Breast epithelium (tissue), 4 donors: ENCODE measurements at regions not wholly inside any gene's neighbourhood (a gene's known extent, or its start where the extent isn't known, plus 50 kb on each side); places are given as distances from the start of the nearest gene placed in this dataset.
A peak's percentile ranks its signal among the peaks of the same experiment; 100 is the strongest.

Experiments used
- DNase-seq, 2 donors: peaks; one replicate each; pipeline ENCODE4 v3.0.0-alpha.2; 2019; ENCODE audit warnings: low spot score in 2 of 2
- H3K27ac ChIP-seq, 2 donors: fragments of 200-600 bp; sonication (generic) in 1 of 2; one replicate each; pipeline ENCODE4 v1.5.1; 2016 to 2019; ENCODE audit warnings: mild to moderate bottlenecking in 1 of 2
- H3K27me3 ChIP-seq, 2 donors: fragments of 200-600 bp; sonication (generic) in 1 of 2; one replicate each; pipeline versions ENCODE4 v1.5.1 to v1.6.0; 2017 to 2019; ENCODE audit warnings: control low read depth in 1 of 2, mild to moderate bottlenecking in 1 of 2
- H3K36me3 ChIP-seq: fragments of 200-600 bp; one replicate; pipeline ENCODE4 v1.5.1; 2019
- H3K4me1 ChIP-seq, 2 donors: fragments of 200-600 bp; sonication (generic); one replicate each; pipeline ENCODE4 v1.5.1; 2016 to 2019; ENCODE audit warnings: control low read depth in 1 of 2
- H3K4me3 ChIP-seq, 3 donors: fragments of 200-600 bp; sonication (generic); 1 replicate in 2 of 3; 2 replicates in 1 of 3; pipeline ENCODE4 v1.5.1; 2016 to 2019; ENCODE audit warnings: mild to moderate bottlenecking in 3 of 3, moderate library complexity in 2 of 3
- H3K9me3 ChIP-seq, 2 donors: fragments of 200-600 bp; sonication (generic) in 1 of 2; one replicate each; pipeline ENCODE4 v1.5.1; 2016 to 2019; ENCODE audit warnings: control low read depth in 1 of 2
- CTCF ChIP-seq, 3 donors: fragments of 450-650 bp; IDR thresholded peaks; one replicate each; pipeline ENCODE4 v1.5.1; 2016 to 2017; ENCODE audit warnings: antibody characterized with exemption in 3 of 3, mild to moderate bottlenecking in 3 of 3, moderate library complexity in 3 of 3
- POLR2A ChIP-seq: fragments of 450-650 bp; IDR thresholded peaks from one replicate; pipeline ENCODE4 v1.6.1; 2016; ENCODE audit warnings: antibody characterized with exemption, mild to moderate bottlenecking, moderate library complexity
- POLR2AphosphoS5 ChIP-seq, 3 donors: sonication (generic); formaldehyde crosslinking; IDR thresholded peaks; one replicate each; pipeline ENCODE4 v1.6.1; 2017; ENCODE audit warnings: antibody characterized with exemption in 3 of 3
- intact Hi-C: fragments of 100-400 bp; cut with DNase I; formaldehyde crosslinking; loops from one replicate; pipeline ENCODE4 v1.15.1; 2023; ENCODE audit warnings: low total_unique reads

GRCh38 chr1:72634946-72635345 is 352.6 kb upstream of the NEGR1 start:
- no peak for TF ChIP-seq POLR2A
- intact Hi-C loops, result no loop called here
- H3K36me3 ChIP-seq, result no peaks in the 10 kb centered on the region
- no peaks in the 10 kb centered on the region for H3K27me3 ChIP-seq
- no peak for DNase-seq
- H3K27ac ChIP-seq, result no peak overlapping the region
- H3K4me1 ChIP-seq, result no peaks in the 10 kb centered on the region
- H3K9me3 ChIP-seq, result no peaks in the 10 kb centered on the region
- no peak overlapping the region for H3K4me3 ChIP-seq

- intact Hi-C loops, result no loop called here
- H3K4me3 ChIP-seq, result no peak overlapping the region
- TF ChIP-seq POLR2AphosphoS5 (IDR thresholded peaks at IDR 0.05), result no peak
- DNase-seq, result no peak
- H3K36me3 ChIP-seq, result no peaks in the 10 kb centered on the region
- no peaks in the 10 kb centered on the region for H3K9me3 ChIP-seq
- no peaks in the 10 kb centered on the region for H3K4me1 ChIP-seq
- no peaks in the 10 kb centered on the region for H3K27me3 ChIP-seq
- no peak overlapping the region for H3K27ac ChIP-seq
Measured at GRCh38 chr1:72631449-72631848, 349.1 kb upstream of the NEGR1 start.

- H3K4me1 ChIP-seq, result no peaks in the 10 kb centered on the region
- H3K9me3 ChIP-seq, result no peaks in the 10 kb centered on the region
- H3K36me3 ChIP-seq, result no peaks in the 10 kb centered on the region
- peak overlapping the region in 2 of 3 donors; percentile 17 to 34 for H3K4me3 ChIP-seq
- TF ChIP-seq CTCF (IDR thresholded peaks at IDR 0.05) (peak in 2 of 3 donors; percentile 25 to 47), POLR2A (no peak)
- intact Hi-C loops, result no loop called here
- no peak overlapping the region for H3K27ac ChIP-seq
- no peak for DNase-seq
- H3K27me3 ChIP-seq, result no peaks in the 10 kb centered on the region
Measured at GRCh38 chr1:72623299-72623708, 341.0 kb upstream of the NEGR1 start.

GRCh38 chr1:72620453-72620852 is 338.1 kb upstream of the NEGR1 start:
- no peaks in the 10 kb centered on the region for H3K27me3 ChIP-seq
- H3K36me3 ChIP-seq, result no peaks in the 10 kb centered on the region
- TF ChIP-seq POLR2AphosphoS5 (IDR thresholded peaks at IDR 0.05) (no peak), POLR2A (no peak), CTCF (IDR thresholded peaks at IDR 0.05) (no peak)
- H3K4me1 ChIP-seq, result no peaks in the 10 kb centered on the region
- no peak for DNase-seq
- no peak overlapping the region for H3K27ac ChIP-seq
- H3K4me3 ChIP-seq, result no peak overlapping the region
- no peaks in the 10 kb centered on the region for H3K9me3 ChIP-seq
- intact Hi-C loops, result no loop called here

- Histone ChIP-seq H3K27me3 (no peaks in the 10 kb centered on the region), H3K27ac (no peak overlapping the region), H3K4me3 (no peak overlapping the region), H3K9me3 (no peaks in the 10 kb centered on the region), H3K4me1 (no peaks in the 10 kb centered on the region), H3K36me3 (no peaks in the 10 kb centered on the region)
- intact Hi-C loops, result no loop called here
- no peak for DNase-seq
- no peak for TF ChIP-seq POLR2AphosphoS5 (IDR thresholded peaks at IDR 0.05)
- TF ChIP-seq POLR2A, result no peak
- TF ChIP-seq CTCF (IDR thresholded peaks at IDR 0.05), result no peak
Measured at GRCh38 chr1:72606216-72606810, 324.0 kb upstream of the NEGR1 start.

GRCh38 chr1:72601035-72601674 is 318.8 kb upstream of the NEGR1 start:
- Histone ChIP-seq H3K9me3 (no peaks in the 10 kb centered on the region), H3K27ac (no peak overlapping the region), H3K4me3 (no peak overlapping the region), H3K4me1 (no peaks in the 10 kb centered on the region), H3K27me3 (no peaks in the 10 kb centered on the region), H3K36me3 (no peaks in the 10 kb centered on the region)
- no peak for DNase-seq
- TF ChIP-seq POLR2A (no peak), POLR2AphosphoS5 (IDR thresholded peaks at IDR 0.05) (no peak), CTCF (IDR thresholded peaks at IDR 0.05) (no peak)
- intact Hi-C loops, result no loop called here
